ENCODE measurements at regions not wholly inside any gene's neighbourhood (a gene's known extent, or its start where the extent isn't known, plus 50 kb on each side); places are given as distances from the start of the nearest gene placed in this dataset.
"Not testable (repeated sequence)": the region's sequence is repeated elsewhere in the genome, so short reads cannot be mapped to it uniquely, and the experiment has no call there.

- Mint-ChIP-seq H3K9me3 (no peaks in the 10 kb centered on the region), H3K27me3 (peaks cover 48% of the 10 kb centered on the region), H3K4me1 (no peaks in the 10 kb centered on the region), H3K27ac (no peak overlapping the region), H3K4me3 (no peak overlapping the region), H3K36me3 (no peaks in the 10 kb centered on the region)
- no peak for ATAC-seq
Measured at GRCh38 chr9:135275571-135276289, 188.3 kb downstream of the OLFM1 start.

- no peaks in the 10 kb centered on the region for H3K4me1 Mint-ChIP-seq
- H3K36me3 Mint-ChIP-seq, result no peaks in the 10 kb centered on the region
- H3K27ac Mint-ChIP-seq, result no peak overlapping the region
- H3K27me3 Mint-ChIP-seq, result peaks cover 37% of the 10 kb centered on the region
- no peak for ATAC-seq
- no peaks in the 10 kb centered on the region for H3K9me3 Mint-ChIP-seq
- H3K4me3 Mint-ChIP-seq, result no peak overlapping the region
Measured at GRCh38 chr9:135277219-135278201, 190.0 kb downstream of the OLFM1 start.

GRCh38 chr9:135278586-135278985 lies 191.1 kb downstream of the OLFM1 start:
- H3K27ac Mint-ChIP-seq, result no peak overlapping the region
- no peaks in the 10 kb centered on the region for H3K4me1 Mint-ChIP-seq
- ATAC-seq, result no peak
- H3K27me3 Mint-ChIP-seq, result peaks cover 26% of the 10 kb centered on the region
- H3K9me3 Mint-ChIP-seq, result no peaks in the 10 kb centered on the region
- H3K36me3 Mint-ChIP-seq, result no peaks in the 10 kb centered on the region
- no peak overlapping the region for H3K4me3 Mint-ChIP-seq

GRCh38 chr9:135279385-135279784 lies 191.9 kb downstream of the OLFM1 start:
- H3K36me3 Mint-ChIP-seq, result no peaks in the 10 kb centered on the region
- no peak overlapping the region for H3K27ac Mint-ChIP-seq
- no peaks in the 10 kb centered on the region for H3K4me1 Mint-ChIP-seq
- peaks cover 25% of the 10 kb centered on the region for H3K27me3 Mint-ChIP-seq
- no peak for ATAC-seq
- no peaks in the 10 kb centered on the region for H3K9me3 Mint-ChIP-seq
- no peak overlapping the region for H3K4me3 Mint-ChIP-seq

- Mint-ChIP-seq H3K36me3 (no peaks in the 10 kb centered on the region), H3K27ac (no peak overlapping the region), H3K27me3 (peaks cover 25% of the 10 kb centered on the region), H3K4me1 (no peaks in the 10 kb centered on the region), H3K9me3 (no peaks in the 10 kb centered on the region), H3K4me3 (no peak overlapping the region)
- no peak for ATAC-seq
Measured at GRCh38 chr9:135279834-135280393, 192.4 kb downstream of the OLFM1 start.

- ATAC-seq, result no peak
- peaks cover 25% of the 10 kb centered on the region for H3K27me3 Mint-ChIP-seq
- H3K9me3 Mint-ChIP-seq, result peaks cover 3% of the 10 kb centered on the region
- H3K4me1 Mint-ChIP-seq, result no peaks in the 10 kb centered on the region
- H3K27ac Mint-ChIP-seq, result no peak overlapping the region
- no peak overlapping the region for H3K4me3 Mint-ChIP-seq
- no peaks in the 10 kb centered on the region for H3K36me3 Mint-ChIP-seq
Measured at GRCh38 chr9:135280666-135281065, 193.2 kb downstream of the OLFM1 start.

GRCh38 chr9:135281151-135281550 lies 193.7 kb downstream of the OLFM1 start:
- no peak for ATAC-seq
- H3K4me3 Mint-ChIP-seq, result no peak overlapping the region

GRCh38 chr9:135281791-135282737 lies 194.6 kb downstream of the OLFM1 start:
- H3K27ac Mint-ChIP-seq, result no peak overlapping the region

More at GRCh38 chr9:135281151-135281550, 193.7 kb downstream of the OLFM1 start:
- Mint-ChIP-seq H3K4me1 (no peaks in the 10 kb centered on the region), H3K36me3 (no peaks in the 10 kb centered on the region), H3K9me3 (peaks cover 6% of the 10 kb centered on the region), H3K27ac (no peak overlapping the region), H3K27me3 (peaks cover 20% of the 10 kb centered on the region)

GRCh38 chr9:135282808-135283207 lies 195.3 kb downstream of the OLFM1 start:
- no peaks in the 10 kb centered on the region for H3K36me3 Mint-ChIP-seq
- H3K4me3 Mint-ChIP-seq, result no peak overlapping the region
- H3K9me3 Mint-ChIP-seq, result peaks cover 13% of the 10 kb centered on the region
- H3K27ac Mint-ChIP-seq, result no peak overlapping the region
- H3K4me1 Mint-ChIP-seq, result no peaks in the 10 kb centered on the region
- ATAC-seq, result no peak
- H3K27me3 Mint-ChIP-seq, result peaks cover 9% of the 10 kb centered on the region

More at GRCh38 chr9:135281791-135282737, 194.6 kb downstream of the OLFM1 start:
- no peaks in the 10 kb centered on the region for H3K4me1 Mint-ChIP-seq
- H3K4me3 Mint-ChIP-seq, result no peak overlapping the region
- H3K27me3 Mint-ChIP-seq, result peaks cover 11% of the 10 kb centered on the region
- no peaks in the 10 kb centered on the region for H3K36me3 Mint-ChIP-seq
- peaks cover 10% of the 10 kb centered on the region for H3K9me3 Mint-ChIP-seq
- peak; percentile 16 for ATAC-seq

- Mint-ChIP-seq H3K27ac (no peak overlapping the region), H3K4me1 (no peaks in the 10 kb centered on the region), H3K27me3 (peaks cover 9% of the 10 kb centered on the region), H3K36me3 (no peaks in the 10 kb centered on the region), H3K4me3 (no peak overlapping the region), H3K9me3 (peaks cover 13% of the 10 kb centered on the region)
- ATAC-seq, result no peak
Measured at GRCh38 chr9:135283671-135284070, 195.9 kb upstream of the PPP1R26 start.

GRCh38 chr9:135284386-135285134 lies 195.0 kb upstream of the PPP1R26 start:
- peaks cover 9% of the 10 kb centered on the region for H3K27me3 Mint-ChIP-seq
- no peaks in the 10 kb centered on the region for H3K36me3 Mint-ChIP-seq
- H3K27ac Mint-ChIP-seq, result no peak overlapping the region
- H3K4me1 Mint-ChIP-seq, result no peaks in the 10 kb centered on the region
- H3K9me3 Mint-ChIP-seq, result peaks cover 13% of the 10 kb centered on the region
- H3K4me3 Mint-ChIP-seq, result no peak overlapping the region
- ATAC-seq, result no peak

GRCh38 chr9:135286187-135286925 lies 193.2 kb upstream of the PPP1R26 start:
- H3K9me3 Mint-ChIP-seq, result peaks cover 13% of the 10 kb centered on the region
- not testable (repeated sequence) for ATAC-seq, H3K4me3 Mint-ChIP-seq, H3K27ac Mint-ChIP-seq, H3K4me1 Mint-ChIP-seq, H3K36me3 Mint-ChIP-seq
- peaks cover 18% of the 10 kb centered on the region for H3K27me3 Mint-ChIP-seq

- no peaks in the 10 kb centered on the region for H3K36me3 Mint-ChIP-seq
- ATAC-seq, result no peak
- no peaks in the 10 kb centered on the region for H3K4me1 Mint-ChIP-seq
- no peak overlapping the region for H3K27ac Mint-ChIP-seq
- peaks cover 23% of the 10 kb centered on the region for H3K27me3 Mint-ChIP-seq
- H3K9me3 Mint-ChIP-seq, result peaks cover 13% of the 10 kb centered on the region
- no peak overlapping the region for H3K4me3 Mint-ChIP-seq
Measured at GRCh38 chr9:135286961-135287360, 192.6 kb upstream of the PPP1R26 start.
